Activated naive CD8-positive, alpha-beta T cell treated with anti-CD3 and anti-CD28 coated beads for 36 hours (primary cell): ENCODE measurements at regions not wholly inside any gene's neighbourhood (a gene's known extent, or its start where the extent isn't known, plus 50 kb on each side); places are given as distances from the start of the nearest gene placed in this dataset.

Experiments
- DNase-seq: peaks from one replicate; pipeline ENCODE4 v3.0.0; 2021
- H3K27ac Mint-ChIP-seq: one replicate; pipeline ENCODE4 v1.8.0; 2022; ENCODE audit warnings: mild to moderate bottlenecking, moderate library complexity, mixed read lengths
- H3K27me3 Mint-ChIP-seq: one replicate; pipeline ENCODE4 v1.8.0; 2022; ENCODE audit warnings: mild to moderate bottlenecking, mixed read lengths
- H3K36me3 Mint-ChIP-seq: one replicate; pipeline ENCODE4 v1.8.0; 2021; ENCODE audit warnings: mild to moderate bottlenecking, mixed read lengths
- H3K4me1 Mint-ChIP-seq: one replicate; pipeline ENCODE4 v1.8.0; 2021; ENCODE audit warnings: mixed read lengths
- H3K4me3 Mint-ChIP-seq: one replicate; pipeline ENCODE4 v1.8.0; 2022; ENCODE audit warnings: mild to moderate bottlenecking, moderate library complexity, mixed read lengths
- H3K9me3 Mint-ChIP-seq: one replicate; pipeline ENCODE4 v1.8.0; 2022; ENCODE audit warnings: mixed read lengths

DNA sequence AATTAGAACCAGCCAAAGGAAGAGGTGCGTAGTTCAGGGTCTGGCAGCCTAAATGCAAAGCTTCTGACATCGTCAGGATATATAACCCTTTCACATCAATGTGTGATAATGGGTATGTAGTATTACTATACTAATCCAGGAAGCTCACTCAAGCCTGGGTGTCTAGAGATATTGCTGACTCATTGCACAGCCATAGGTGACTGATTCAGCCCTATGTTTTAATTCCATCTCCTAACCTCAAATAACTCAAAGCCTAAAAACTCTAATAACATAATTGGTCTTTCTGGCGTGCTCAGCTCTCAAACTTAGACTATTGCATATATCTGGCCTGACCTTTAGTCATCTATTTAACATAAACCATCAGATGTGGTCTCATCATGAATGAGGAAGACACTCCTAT is 658.4 kb downstream of the TBC1D32 start:
- H3K4me1 Mint-ChIP-seq, result no peaks in the 10 kb centered on the region
- DNase-seq, result no peak
- no peak overlapping the region for H3K4me3 Mint-ChIP-seq
- no peaks in the 10 kb centered on the region for H3K27me3 Mint-ChIP-seq
- no peak overlapping the region for H3K27ac Mint-ChIP-seq
- peaks cover 1% of the 10 kb centered on the region for H3K9me3 Mint-ChIP-seq
- H3K36me3 Mint-ChIP-seq, result no peaks in the 10 kb centered on the region

DNA sequence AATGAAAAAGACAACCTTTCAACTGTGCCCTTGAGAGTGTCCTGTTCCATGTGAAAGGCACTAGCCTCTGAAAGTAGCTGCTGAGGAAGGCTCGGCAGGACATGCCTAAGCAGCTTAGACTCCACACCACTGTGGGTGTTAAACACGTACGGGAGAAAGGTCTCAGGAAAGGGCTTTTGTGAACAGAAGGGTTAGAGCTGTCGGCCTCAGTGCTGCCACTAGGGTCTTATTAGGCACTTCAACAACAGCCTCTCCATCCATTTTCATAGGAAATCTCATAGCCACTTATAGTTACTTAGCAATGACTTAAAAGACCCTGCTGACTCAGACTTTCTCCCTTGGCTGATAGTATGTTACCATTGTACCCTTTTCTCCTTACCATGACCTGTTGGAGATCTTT is 662.8 kb downstream of the TBC1D32 start:
- H3K27me3 Mint-ChIP-seq, result no peaks in the 10 kb centered on the region
- H3K4me3 Mint-ChIP-seq, result no peak overlapping the region
- H3K4me1 Mint-ChIP-seq, result no peaks in the 10 kb centered on the region
- H3K36me3 Mint-ChIP-seq, result no peaks in the 10 kb centered on the region
- H3K27ac Mint-ChIP-seq, result no peak overlapping the region
- DNase-seq, result no peak
- H3K9me3 Mint-ChIP-seq, result peaks cover 7% of the 10 kb centered on the region

DNA sequence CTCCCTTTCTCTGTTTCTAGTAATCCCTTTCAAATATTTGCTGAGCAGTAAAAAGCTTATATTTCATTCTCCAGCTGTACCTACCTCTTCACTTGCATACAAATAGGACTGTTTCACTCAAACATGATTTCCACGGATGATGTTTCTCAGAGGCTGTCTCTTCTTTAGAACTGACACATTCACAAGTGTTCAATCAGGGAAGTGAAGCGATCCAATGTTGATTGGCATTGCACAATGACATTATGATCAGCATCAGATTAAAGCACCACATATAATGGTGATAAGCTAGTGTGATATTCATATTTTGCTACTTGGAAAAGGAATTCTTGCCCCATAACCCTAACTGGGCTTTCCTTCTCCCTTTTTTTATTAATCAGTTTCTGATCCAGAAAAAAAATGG is 681.8 kb downstream of the TBC1D32 start:
- Mint-ChIP-seq H3K36me3 (no peaks in the 10 kb centered on the region), H3K27ac (no peak overlapping the region), H3K4me3 (no peak overlapping the region), H3K9me3 (peaks cover 4% of the 10 kb centered on the region), H3K27me3 (no peaks in the 10 kb centered on the region), H3K4me1 (no peaks in the 10 kb centered on the region)
- DNase-seq, result no peak

DNA sequence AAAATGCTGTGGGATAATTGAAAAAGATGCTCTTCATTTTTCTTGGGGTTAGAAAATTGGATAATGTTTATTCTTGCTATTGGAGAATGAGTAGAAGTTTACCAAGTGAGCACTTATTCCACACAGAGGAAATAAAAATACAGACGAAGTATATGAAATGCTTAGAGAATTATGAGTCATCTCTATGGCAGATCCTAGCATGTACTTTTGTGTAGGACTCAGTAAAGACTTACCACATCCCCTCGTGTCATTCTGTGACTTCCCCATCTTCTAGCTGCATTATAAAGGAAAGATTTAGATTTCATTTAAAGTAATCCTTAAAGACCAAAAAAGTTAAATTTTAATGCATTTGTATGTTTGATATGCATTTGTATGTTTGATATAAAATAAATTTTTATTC is 685.6 kb downstream of the TBC1D32 start:
- no peaks in the 10 kb centered on the region for H3K27me3 Mint-ChIP-seq
- DNase-seq, result no peak
- H3K27ac Mint-ChIP-seq, result no peak overlapping the region
- H3K4me3 Mint-ChIP-seq, result no peak overlapping the region
- H3K9me3 Mint-ChIP-seq, result peaks cover 4% of the 10 kb centered on the region
- no peaks in the 10 kb centered on the region for H3K36me3 Mint-ChIP-seq
- H3K4me1 Mint-ChIP-seq, result no peaks in the 10 kb centered on the region

DNA sequence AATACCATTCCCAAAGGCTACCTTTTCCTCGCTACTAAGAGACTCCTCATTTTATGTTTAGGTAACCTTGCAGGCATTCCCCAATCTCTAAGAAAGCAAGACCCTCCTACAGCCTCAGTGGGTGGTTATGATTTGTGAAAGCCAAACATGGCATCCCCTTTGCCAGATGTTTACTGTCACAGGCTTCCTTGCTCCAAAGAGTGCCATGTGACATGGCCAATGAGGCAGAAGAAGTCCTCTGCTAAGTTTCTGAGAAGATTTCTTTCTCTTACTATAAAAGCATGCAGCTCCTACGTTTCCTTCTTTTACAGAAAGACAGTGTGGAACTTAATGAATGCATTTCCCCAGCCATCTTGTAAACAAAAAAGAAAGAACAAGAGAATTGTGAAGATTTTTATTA is 688.2 kb downstream of the TBC1D32 start:
- Mint-ChIP-seq H3K27ac (no peak overlapping the region), H3K4me1 (no peaks in the 10 kb centered on the region), H3K9me3 (peaks cover 4% of the 10 kb centered on the region), H3K27me3 (no peaks in the 10 kb centered on the region), H3K36me3 (no peaks in the 10 kb centered on the region), H3K4me3 (no peak overlapping the region)
- DNase-seq, result no peak

DNA sequence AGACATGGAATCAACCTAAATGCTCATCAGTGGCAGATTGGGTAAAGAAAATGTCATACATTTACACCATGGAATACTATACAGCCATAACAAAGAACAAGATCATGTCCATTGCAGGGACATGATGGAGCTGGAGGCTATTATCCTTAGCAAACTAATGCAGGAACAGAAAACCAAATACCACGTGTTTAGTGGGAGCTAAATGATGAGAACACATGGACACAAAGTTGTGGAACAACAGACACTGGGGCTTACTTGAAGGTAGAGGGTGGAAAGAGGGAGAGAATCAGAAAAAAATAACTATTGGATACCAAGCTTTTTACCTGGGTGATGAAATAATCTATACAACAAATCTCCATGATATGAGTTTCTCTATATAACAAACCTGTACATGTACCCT is 701.3 kb downstream of the TBC1D32 start:
- Mint-ChIP-seq H3K9me3 (peaks cover 5% of the 10 kb centered on the region), H3K4me1 (no peaks in the 10 kb centered on the region), H3K4me3 (no peak overlapping the region), H3K36me3 (no peaks in the 10 kb centered on the region), H3K27me3 (no peaks in the 10 kb centered on the region), H3K27ac (no peak overlapping the region)
- DNase-seq, result no peak

DNA sequence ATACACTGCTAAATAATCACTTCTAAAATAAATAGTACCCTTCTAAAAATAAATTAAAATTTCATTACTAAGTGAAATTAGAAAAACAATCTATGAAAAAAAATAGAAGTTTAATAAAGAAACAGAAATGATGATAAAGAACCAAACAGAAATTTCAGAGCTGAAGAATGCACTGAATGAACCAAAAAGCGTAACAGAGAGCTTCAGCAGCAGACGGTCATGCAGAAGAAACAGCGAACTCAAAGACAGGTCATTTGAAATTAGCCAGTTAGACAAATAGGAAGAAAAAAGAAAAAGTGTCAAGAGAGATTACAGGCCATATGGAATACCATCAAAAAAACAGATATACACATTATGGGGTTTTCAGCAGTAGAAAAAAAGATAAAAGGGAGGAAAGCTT is 706.7 kb downstream of the TBC1D32 start:
- H3K36me3 Mint-ChIP-seq, result no peaks in the 10 kb centered on the region
- no peaks in the 10 kb centered on the region for H3K4me1 Mint-ChIP-seq
- H3K27me3 Mint-ChIP-seq, result no peaks in the 10 kb centered on the region
- no peak overlapping the region for H3K4me3 Mint-ChIP-seq
- no peak overlapping the region for H3K27ac Mint-ChIP-seq
- no peak for DNase-seq
- H3K9me3 Mint-ChIP-seq, result peaks cover 4% of the 10 kb centered on the region

DNA sequence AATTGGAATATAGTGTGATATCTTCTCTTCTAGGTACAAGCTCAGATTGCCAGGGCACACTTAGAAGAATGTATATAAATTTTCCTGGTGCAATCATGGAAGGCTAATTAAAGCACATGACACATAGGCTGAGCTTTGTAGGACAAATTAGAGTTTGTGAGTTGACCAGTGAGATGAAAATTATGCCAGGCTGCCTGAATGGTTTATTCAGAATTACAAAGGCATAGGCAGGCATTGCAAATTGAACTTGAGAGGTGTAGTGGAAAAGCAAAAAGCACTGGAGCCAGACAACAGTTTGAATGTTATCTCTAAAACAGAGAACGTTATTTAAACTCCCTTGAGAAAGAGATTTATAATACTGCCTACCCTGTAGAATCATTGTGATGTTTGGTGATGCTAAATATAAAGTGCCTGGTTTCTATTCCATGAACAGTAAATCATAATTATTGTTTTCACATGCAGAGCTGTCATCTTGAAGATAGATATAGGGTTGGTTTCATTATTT is 712.1 kb downstream of the TBC1D32 start:
- no peak for DNase-seq
- H3K27me3 Mint-ChIP-seq, result no peaks in the 10 kb centered on the region
- H3K36me3 Mint-ChIP-seq, result no peaks in the 10 kb centered on the region
- H3K4me3 Mint-ChIP-seq, result no peak overlapping the region
- no peaks in the 10 kb centered on the region for H3K9me3 Mint-ChIP-seq
- H3K27ac Mint-ChIP-seq, result no peak overlapping the region
- no peaks in the 10 kb centered on the region for H3K4me1 Mint-ChIP-seq

DNA sequence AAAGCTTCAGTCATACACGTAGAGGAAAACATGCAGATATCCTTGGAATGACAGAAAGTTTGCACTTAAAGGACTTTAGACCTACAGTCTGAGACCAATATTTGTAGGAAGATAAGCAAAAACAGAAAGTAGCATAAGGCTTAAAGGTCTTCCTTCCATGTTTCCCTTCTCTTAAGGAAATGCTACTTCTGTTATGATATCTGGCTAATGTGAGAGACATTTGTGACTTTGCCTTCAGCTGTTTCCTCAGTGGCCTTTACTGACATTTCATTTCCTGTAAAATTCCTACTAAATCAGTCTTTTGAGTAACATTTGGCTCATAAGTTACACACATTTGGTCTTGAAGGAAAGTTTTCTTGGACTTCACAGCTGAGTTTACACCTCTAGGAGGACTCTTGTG is 713.4 kb downstream of the TBC1D32 start:
- H3K27ac Mint-ChIP-seq, result no peak overlapping the region
- no peak for DNase-seq
- H3K4me1 Mint-ChIP-seq, result no peaks in the 10 kb centered on the region
- H3K4me3 Mint-ChIP-seq, result no peak overlapping the region
- H3K27me3 Mint-ChIP-seq, result no peaks in the 10 kb centered on the region
- H3K9me3 Mint-ChIP-seq, result no peaks in the 10 kb centered on the region
- H3K36me3 Mint-ChIP-seq, result no peaks in the 10 kb centered on the region

DNA sequence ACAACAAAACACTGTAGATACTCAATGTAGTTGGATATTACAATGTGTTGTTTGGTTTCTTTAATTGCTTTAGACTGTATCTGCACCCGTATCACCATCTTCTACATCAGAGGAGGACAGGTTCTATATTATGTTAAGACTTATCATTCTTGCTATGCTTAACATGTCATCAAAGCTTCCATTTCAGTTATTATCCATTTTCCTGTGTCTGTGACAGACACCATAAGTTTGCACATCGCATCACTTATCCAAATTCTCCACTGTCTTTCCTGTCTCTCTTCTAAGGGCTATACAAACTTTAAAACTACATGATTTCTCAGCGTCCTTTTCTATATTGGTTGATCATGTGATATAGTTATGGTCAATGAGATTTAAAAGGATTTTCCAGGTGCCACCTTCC is 719.0 kb downstream of the TBC1D32 start:
- Mint-ChIP-seq H3K9me3 (no peaks in the 10 kb centered on the region), H3K27ac (no peak overlapping the region), H3K36me3 (no peaks in the 10 kb centered on the region), H3K4me1 (no peaks in the 10 kb centered on the region), H3K27me3 (no peaks in the 10 kb centered on the region), H3K4me3 (no peak overlapping the region)
- no peak for DNase-seq

DNA sequence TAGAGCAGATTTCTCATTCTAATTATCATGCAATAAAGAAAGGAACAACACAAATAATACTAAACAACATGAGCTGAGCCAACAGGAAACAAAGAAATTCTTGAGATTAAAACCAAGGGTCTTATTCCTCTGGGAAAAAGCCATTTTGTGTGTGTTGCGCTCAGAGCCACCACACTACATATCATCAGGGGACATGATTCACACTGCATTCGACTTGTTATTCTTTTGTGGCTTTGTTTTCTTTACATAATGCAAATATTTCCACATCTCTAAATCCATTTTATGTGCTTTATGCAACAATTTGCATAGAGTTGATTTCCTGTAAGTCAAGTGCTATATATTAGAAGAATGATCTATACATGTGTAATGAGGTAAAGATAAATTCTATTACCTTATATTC is 719.6 kb downstream of the TBC1D32 start:
- no peak for DNase-seq
- H3K27ac Mint-ChIP-seq, result no peak overlapping the region
- no peaks in the 10 kb centered on the region for H3K36me3 Mint-ChIP-seq
- H3K27me3 Mint-ChIP-seq, result no peaks in the 10 kb centered on the region
- H3K9me3 Mint-ChIP-seq, result no peaks in the 10 kb centered on the region
- no peak overlapping the region for H3K4me3 Mint-ChIP-seq
- H3K4me1 Mint-ChIP-seq, result no peaks in the 10 kb centered on the region

DNA sequence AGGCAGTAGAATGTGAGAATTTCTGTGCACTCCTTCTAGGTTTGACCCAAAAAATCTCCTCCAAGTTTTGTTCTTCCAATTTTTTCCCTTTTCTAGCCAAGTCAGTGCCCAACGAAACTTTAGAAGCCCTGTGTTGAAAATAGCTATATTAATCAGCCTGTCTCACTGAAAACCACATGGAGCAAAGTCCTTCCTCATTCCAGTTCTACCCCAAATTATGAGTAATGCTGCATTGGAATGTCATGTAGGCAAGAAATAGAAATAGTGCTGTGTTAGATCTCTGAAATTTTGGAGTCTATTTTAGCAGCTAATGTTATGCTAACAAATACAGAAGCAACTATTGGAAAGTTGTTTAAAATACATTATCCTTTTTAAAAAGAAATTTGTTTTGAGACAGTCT is 725.5 kb downstream of the TBC1D32 start:
- H3K9me3 Mint-ChIP-seq, result no peaks in the 10 kb centered on the region
- H3K27ac Mint-ChIP-seq, result no peak overlapping the region
- no peaks in the 10 kb centered on the region for H3K27me3 Mint-ChIP-seq
- H3K36me3 Mint-ChIP-seq, result no peaks in the 10 kb centered on the region
- no peak for DNase-seq
- no peaks in the 10 kb centered on the region for H3K4me1 Mint-ChIP-seq
- no peak overlapping the region for H3K4me3 Mint-ChIP-seq

DNA sequence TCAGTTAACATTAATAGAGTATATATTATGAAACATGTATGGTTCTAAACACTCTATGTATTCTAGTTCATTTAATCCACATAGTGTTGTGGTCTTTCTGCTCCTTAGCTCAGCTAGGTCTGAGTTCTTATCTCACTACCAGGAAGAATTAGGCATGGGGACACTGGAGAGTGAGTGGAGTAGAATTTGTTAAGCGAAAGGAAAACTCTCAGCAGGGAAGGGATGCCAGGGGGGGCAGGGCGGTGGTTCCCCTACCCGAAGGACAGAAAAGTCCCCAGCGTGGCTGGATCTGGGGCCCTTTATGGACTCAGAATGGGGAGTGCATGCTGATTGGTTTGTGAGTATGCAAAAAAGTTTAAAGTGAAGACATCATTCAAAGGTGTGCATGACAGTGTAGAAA is 727.5 kb downstream of the TBC1D32 start:
- H3K9me3 Mint-ChIP-seq, result no peaks in the 10 kb centered on the region
- no peak for DNase-seq
- H3K27me3 Mint-ChIP-seq, result no peaks in the 10 kb centered on the region
- no peak overlapping the region for H3K27ac Mint-ChIP-seq
- no peak overlapping the region for H3K4me3 Mint-ChIP-seq
- no peaks in the 10 kb centered on the region for H3K4me1 Mint-ChIP-seq
- H3K36me3 Mint-ChIP-seq, result no peaks in the 10 kb centered on the region

DNA sequence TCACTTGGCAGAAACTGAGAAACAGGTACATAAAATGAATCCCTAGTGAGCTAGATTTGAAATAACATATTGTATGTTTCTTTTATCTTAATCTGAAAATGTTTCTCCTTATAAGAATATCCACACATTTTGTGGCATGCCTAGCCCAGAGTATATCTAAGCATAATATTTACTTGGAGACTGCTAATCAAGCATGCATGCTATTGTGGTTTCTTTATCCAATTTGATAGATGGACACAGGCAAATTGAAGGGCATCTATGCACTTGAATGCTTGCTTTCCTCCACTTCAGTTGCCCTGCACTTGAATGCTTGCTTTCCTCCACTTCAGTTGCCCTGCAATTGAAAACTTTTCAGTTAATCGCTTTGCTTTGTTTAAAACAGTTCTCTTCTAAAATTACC is 729.8 kb downstream of the TBC1D32 start:
- H3K27me3 Mint-ChIP-seq, result no peaks in the 10 kb centered on the region

DNA sequence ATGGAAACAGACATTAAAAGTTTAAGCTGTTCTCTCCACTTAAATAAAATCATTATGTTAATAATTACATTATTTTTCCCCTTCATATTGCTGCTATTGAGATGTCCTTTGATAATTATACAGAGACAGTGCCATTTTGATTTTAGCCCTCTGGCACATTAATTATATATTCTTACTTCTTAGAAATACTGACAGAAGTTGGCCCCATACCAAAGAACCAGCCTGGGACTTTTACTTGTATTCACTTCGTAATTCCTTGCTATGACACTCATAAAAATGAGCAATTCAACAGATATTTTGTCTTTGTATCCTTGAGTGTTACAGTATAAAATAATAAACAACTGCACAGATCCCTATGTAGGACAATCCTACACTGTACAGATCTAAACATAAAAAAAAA is 743.7 kb downstream of the TBC1D32 start:
- Mint-ChIP-seq H3K27ac (no peak overlapping the region), H3K27me3 (no peaks in the 10 kb centered on the region), H3K4me1 (no peaks in the 10 kb centered on the region), H3K9me3 (no peaks in the 10 kb centered on the region), H3K4me3 (no peak overlapping the region), H3K36me3 (no peaks in the 10 kb centered on the region)
- DNase-seq, result no peak

More for the DNA sequence above, 729.8 kb downstream of the TBC1D32 start:
- Mint-ChIP-seq H3K27ac (no peak overlapping the region), H3K4me1 (no peaks in the 10 kb centered on the region), H3K4me3 (no peak overlapping the region), H3K36me3 (no peaks in the 10 kb centered on the region), H3K9me3 (no peaks in the 10 kb centered on the region)
- no peak for DNase-seq

DNA sequence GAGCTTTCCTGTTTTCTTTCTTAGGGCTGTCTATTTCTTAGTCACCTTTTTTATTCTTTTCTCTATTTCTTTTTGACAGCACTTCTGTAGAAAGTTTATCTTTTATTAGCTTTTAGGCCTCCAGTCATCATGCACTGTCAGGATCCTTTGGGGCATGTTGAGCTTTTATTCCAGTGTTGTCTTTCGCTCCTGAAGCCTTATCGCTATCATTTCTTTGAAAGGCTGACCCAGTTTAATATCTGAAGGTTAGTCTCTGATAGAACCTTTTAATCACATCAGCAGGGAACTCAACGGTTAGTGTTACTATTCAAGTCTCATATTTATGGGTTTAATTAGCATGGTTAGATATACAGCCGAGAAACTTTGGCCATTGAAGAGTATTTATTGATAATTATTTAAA is 745.9 kb downstream of the TBC1D32 start:
- Mint-ChIP-seq H3K4me1 (no peaks in the 10 kb centered on the region), H3K27ac (no peak overlapping the region), H3K36me3 (no peaks in the 10 kb centered on the region), H3K4me3 (no peak overlapping the region), H3K9me3 (no peaks in the 10 kb centered on the region), H3K27me3 (no peaks in the 10 kb centered on the region)
- DNase-seq, result no peak

DNA sequence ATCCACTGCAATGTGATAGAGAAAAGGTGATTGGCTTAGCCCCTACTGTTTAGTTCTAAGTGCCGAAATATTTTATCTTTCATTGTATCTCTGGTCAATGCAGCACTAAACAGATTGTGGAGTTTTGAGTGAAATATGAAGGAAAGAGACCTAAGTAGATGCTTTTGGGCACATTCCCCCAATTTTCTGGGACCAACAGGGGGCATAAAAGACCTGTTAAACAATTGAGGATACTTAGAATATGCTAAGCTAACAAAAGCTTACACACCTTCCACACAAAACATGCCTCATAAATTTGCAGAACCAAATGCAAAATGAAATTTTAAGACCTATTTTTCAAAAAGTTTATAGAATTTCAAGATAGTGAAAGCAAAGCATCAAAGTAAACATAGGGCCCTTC is 746.9 kb downstream of the TBC1D32 start:
- Mint-ChIP-seq H3K9me3 (peaks cover 5% of the 10 kb centered on the region), H3K36me3 (no peaks in the 10 kb centered on the region), H3K27me3 (no peaks in the 10 kb centered on the region), H3K4me1 (no peaks in the 10 kb centered on the region), H3K4me3 (no peak overlapping the region), H3K27ac (no peak overlapping the region)
- no peak for DNase-seq
